Epithelial cell of esophagus (primary cell): ENCODE measurements at regions not wholly inside any gene's neighbourhood (a gene's known extent, or its start where the extent isn't known, plus 50 kb on each side); places are given as distances from the start of the nearest gene placed in this dataset.

Experiments
- DNase-seq: peaks from one replicate; pipeline ENCODE4 v3.0.0; 2010; ENCODE audit warnings: low read depth
- H3K4me3 ChIP-seq: 2 replicates; pipeline ENCODE4 v1.5.1; 2011; ENCODE audit warnings: mild to moderate bottlenecking, low read length, control low read depth
- TF ChIP-seq, protein P1 (sequence below): IDR thresholded peaks from 2 replicates; pipeline ENCODE4 v1.5.1; 2011; ENCODE audit warnings: low read depth, mild to moderate bottlenecking, low read length, control low read depth, inconsistent platforms; ENCODE audit not compliant: insufficient read depth; ENCODE audit errors: missing control alignments

DNA sequence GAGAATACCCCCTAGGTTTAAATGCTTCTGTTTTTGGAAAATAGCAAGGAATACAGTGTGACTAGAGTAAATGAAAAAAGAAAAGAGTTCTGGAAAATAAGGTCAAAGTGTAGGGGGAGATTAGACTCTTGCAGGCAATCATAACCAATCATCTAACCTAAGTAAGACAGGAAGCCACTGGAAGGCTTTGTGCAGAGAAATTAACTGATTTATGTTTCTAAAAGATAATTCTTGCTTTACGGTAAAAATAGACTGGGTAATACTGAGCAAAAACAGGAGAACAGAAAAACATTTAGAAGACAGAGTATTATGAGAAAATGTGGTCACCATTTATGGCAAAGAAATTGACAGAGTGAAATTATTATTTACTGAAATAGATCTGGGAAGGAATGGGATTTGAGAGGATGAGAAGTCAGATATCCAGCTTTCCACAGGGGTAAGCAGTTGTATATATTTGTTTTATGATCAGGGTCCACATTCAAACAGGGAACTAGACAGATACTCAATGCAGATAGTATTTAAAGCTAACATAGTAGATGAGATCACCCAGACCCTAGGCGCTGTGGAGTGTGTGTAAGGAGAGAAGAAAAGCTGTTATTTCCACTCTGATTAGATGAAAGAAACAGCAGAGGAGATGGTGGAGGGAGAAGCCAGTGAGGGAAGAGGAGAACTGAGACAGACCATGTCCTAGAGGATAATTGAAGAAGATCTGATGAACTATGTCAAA, 1225.3 kb downstream of the CDH11 start:
- DNase-seq, result no peak
- no peak overlapping the region for H3K4me3 ChIP-seq
- TF ChIP-seq, protein P1, sequence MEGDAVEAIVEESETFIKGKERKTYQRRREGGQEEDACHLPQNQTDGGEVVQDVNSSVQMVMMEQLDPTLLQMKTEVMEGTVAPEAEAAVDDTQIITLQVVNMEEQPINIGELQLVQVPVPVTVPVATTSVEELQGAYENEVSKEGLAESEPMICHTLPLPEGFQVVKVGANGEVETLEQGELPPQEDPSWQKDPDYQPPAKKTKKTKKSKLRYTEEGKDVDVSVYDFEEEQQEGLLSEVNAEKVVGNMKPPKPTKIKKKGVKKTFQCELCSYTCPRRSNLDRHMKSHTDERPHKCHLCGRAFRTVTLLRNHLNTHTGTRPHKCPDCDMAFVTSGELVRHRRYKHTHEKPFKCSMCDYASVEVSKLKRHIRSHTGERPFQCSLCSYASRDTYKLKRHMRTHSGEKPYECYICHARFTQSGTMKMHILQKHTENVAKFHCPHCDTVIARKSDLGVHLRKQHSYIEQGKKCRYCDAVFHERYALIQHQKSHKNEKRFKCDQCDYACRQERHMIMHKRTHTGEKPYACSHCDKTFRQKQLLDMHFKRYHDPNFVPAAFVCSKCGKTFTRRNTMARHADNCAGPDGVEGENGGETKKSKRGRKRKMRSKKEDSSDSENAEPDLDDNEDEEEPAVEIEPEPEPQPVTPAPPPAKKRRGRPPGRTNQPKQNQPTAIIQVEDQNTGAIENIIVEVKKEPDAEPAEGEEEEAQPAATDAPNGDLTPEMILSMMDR, result no peak

- no peak for DNase-seq
- H3K4me3 ChIP-seq, result no peak overlapping the region
- TF ChIP-seq, protein P1, result no peak
These were observed 1231.1 kb downstream of the CDH11 start for GRCh38 chr16:63890723-63891122.

GRCh38 chr16:63890081-63890480, 1231.8 kb downstream of the CDH11 start:
- H3K4me3 ChIP-seq, result no peak overlapping the region
- peak; percentile 64 for DNase-seq
- TF ChIP-seq, protein P1, result no peak

- TF ChIP-seq, protein P1, result no peak
These were observed 1238.8 kb downstream of the CDH11 start for GRCh38 chr16:63883091-63883490.

DNA sequence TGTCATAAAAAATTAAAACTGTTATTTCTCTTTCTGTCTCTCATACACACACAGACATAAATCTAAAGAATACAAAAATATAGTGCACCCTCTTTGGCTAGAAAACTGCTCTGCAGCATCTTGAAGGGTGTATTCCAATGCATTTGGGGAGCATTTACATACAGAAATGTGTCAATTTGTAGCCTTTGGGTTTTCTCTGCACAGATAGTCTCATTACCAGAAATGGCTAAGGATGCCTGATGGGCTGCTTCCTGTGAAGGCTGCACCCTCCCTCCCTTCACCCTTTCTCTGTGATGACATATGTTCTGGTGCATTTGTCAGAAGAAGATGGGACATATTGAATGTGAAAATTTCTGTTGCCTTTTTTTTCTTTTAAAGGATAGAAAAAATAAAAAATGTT, 1239.3 kb downstream of the CDH11 start:
- TF ChIP-seq, protein P1, result no peak
- H3K4me3 ChIP-seq, result no peak overlapping the region
- no peak for DNase-seq

More at GRCh38 chr16:63883091-63883490, 1238.8 kb downstream of the CDH11 start:
- DNase-seq, result no peak
- no peak overlapping the region for H3K4me3 ChIP-seq

DNA sequence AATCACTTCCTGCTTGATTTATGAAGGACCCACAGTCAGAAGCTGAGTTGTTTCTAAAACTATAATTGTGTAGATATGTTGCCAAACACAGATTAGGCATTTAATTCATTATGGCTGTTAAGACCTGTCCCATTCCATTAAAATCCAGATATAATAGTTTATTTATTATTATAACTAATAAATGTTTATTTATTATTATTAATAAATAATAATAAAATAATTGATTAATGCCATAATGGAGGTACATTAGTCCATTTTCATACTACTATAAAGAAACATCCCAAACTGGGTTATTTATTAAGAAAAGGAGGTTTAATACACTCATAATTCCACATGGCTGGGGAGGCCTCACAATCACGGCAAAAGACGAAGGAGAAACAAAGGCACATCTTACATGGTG, 1240.9 kb downstream of the CDH11 start:
- no peak for DNase-seq
- TF ChIP-seq, protein P1, result no peak
- H3K4me3 ChIP-seq, result no peak overlapping the region

DNA sequence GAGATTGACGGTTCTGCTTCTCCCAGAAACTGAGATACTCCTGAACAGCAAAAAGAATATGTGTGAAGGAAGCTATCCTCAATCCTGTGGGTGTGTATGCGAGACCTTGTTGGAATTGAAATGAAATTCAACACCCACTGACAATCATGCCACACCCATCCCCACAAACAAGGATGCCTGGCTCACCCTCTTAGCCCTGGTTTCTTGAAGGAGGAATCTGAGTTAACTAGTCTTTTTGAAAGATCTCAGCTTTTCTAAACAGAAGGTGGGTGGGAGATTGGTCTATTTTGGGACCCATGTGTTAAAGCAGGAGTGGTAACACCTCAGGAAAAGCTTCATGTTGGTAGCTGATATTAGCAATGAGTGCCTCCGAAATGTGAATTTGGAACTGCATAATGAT, 1244.5 kb downstream of the CDH11 start:
- no peak for DNase-seq
- no peak overlapping the region for H3K4me3 ChIP-seq
- TF ChIP-seq, protein P1, result no peak
